RCC 7860 (cell line): ENCODE measurements at regions not wholly inside any gene's neighbourhood (a gene's known extent, or its start where the extent isn't known, plus 50 kb on each side); places are given as distances from the start of the nearest gene placed in this dataset.
"Not testable (repeated sequence)": the region's sequence is repeated elsewhere in the genome, so short reads cannot be mapped to it uniquely, and the experiment has no call there.

ENCODE experiments used
- DNase-seq: peaks from one replicate; pipeline ENCODE4 v3.0.0-alpha.2; 2015; ENCODE audit warnings: low spot score
- FAIRE-seq: peaks from 2 replicates; lab custom pipeline; 2012; peaks lifted over from hg19 to GRCh38; lab: Jason Lieb, UNC

GRCh38 chr4:23423540-23423939, 466.3 kb downstream of the PPARGC1A start:
- no peak for FAIRE-seq
- no peak for DNase-seq

- FAIRE-seq (no peak), DNase-seq (no peak)
These were observed 467.0 kb downstream of the PPARGC1A start for GRCh38 chr4:23422878-23423277.

GRCh38 chr4:23413631-23414030, 476.2 kb downstream of the PPARGC1A start:
- FAIRE-seq (no peak), DNase-seq (no peak)

GRCh38 chr4:23412701-23413100, 477.1 kb downstream of the PPARGC1A start:
- FAIRE-seq (no peak), DNase-seq (no peak)

GRCh38 chr4:23408913-23409312, 480.9 kb downstream of the PPARGC1A start:
- DNase-seq, FAIRE-seq: not testable (repeated sequence)

- no peak for FAIRE-seq
These were observed 488.3 kb downstream of the PPARGC1A start for GRCh38 chr4:23401572-23401971.

GRCh38 chr4:23392860-23393458, 496.9 kb downstream of the PPARGC1A start:
- FAIRE-seq: no peak
- no peak for DNase-seq

More at GRCh38 chr4:23401572-23401971, 488.3 kb downstream of the PPARGC1A start:
- DNase-seq: no peak

GRCh38 chr4:23390246-23390645, 499.6 kb downstream of the PPARGC1A start:
- DNase-seq: no peak
- FAIRE-seq: no peak

- no peak for FAIRE-seq
These were observed 501.0 kb downstream of the PPARGC1A start for GRCh38 chr4:23388699-23389395.

GRCh38 chr4:23388255-23388654, 501.6 kb downstream of the PPARGC1A start:
- FAIRE-seq: no peak

More at GRCh38 chr4:23388699-23389395, 501.0 kb downstream of the PPARGC1A start:
- no peak for DNase-seq

GRCh38 chr4:23384741-23385140, 505.1 kb downstream of the PPARGC1A start:
- DNase-seq (peak; percentile 60), FAIRE-seq (peak; percentile 63)

More at GRCh38 chr4:23388255-23388654, 501.6 kb downstream of the PPARGC1A start:
- no peak for DNase-seq

- FAIRE-seq (no peak), DNase-seq (peak; percentile 44)
These were observed 507.0 kb downstream of the PPARGC1A start for GRCh38 chr4:23382879-23383278.

- peak; percentile 95 for DNase-seq
These were observed 515.6 kb downstream of the PPARGC1A start for GRCh38 chr4:23374259-23374658.

GRCh38 chr4:23373261-23373660, 516.6 kb downstream of the PPARGC1A start:
- FAIRE-seq (peak; percentile 97), DNase-seq (peak; percentile 99)

More at GRCh38 chr4:23374259-23374658, 515.6 kb downstream of the PPARGC1A start:
- peak; percentile 93 for FAIRE-seq

- FAIRE-seq: no peak
- no peak for DNase-seq
These were observed 518.3 kb downstream of the PPARGC1A start for GRCh38 chr4:23371533-23371932.

- no peak for DNase-seq
- no peak for FAIRE-seq
These were observed 520.5 kb downstream of the PPARGC1A start for GRCh38 chr4:23369331-23369730.

- DNase-seq (no peak), FAIRE-seq (no peak)
These were observed 521.7 kb downstream of the PPARGC1A start for GRCh38 chr4:23368081-23368697.

- no peak for FAIRE-seq
- no peak for DNase-seq
These were observed 523.3 kb downstream of the PPARGC1A start for GRCh38 chr4:23366557-23366906.

- FAIRE-seq: no peak
- DNase-seq: no peak
These were observed 523.8 kb downstream of the PPARGC1A start for GRCh38 chr4:23365871-23366556.

- FAIRE-seq (no peak), DNase-seq (no peak)
These were observed 524.8 kb downstream of the PPARGC1A start for GRCh38 chr4:23365086-23365485.

- FAIRE-seq: peak; percentile 27
- no peak for DNase-seq
These were observed 525.7 kb downstream of the PPARGC1A start for GRCh38 chr4:23364167-23364566.
